T-cell (primary cell): ENCODE measurements at regions not wholly inside any gene's neighbourhood (a gene's known extent, or its start where the extent isn't known, plus 50 kb on each side); places are given as distances from the start of the nearest gene placed in this dataset.

Experiments
- ATAC-seq, 4 experiments: fragments of 200-7000 bp in 3 of 4; fragments of 150-1000 bp in 1 of 4; cut with Tn5 transposase; replicated peaks in 1 of 4; 1 replicate in 3 of 4; 2 replicates in 1 of 4; pipeline ENCODE4 v1.10.0; 2021; ENCODE audit warnings: moderate library complexity in 3 of 4, mild to moderate bottlenecking in 2 of 4, moderate number of reproducible peaks in 1 of 4
- CTCF ChIA-PET, 2 donors: fragments of 300-600 bp; sonication (Branson Sonifier 250); formaldehyde crosslinking; loops; one replicate each; lab custom pipeline; 2022; ENCODE audit warnings: antibody characterized with exemption in 2 of 2; lab: Charles Lee
- POLR2A ChIA-PET, 2 donors: fragments of 300-600 bp; sonication (Branson Sonifier 250); formaldehyde crosslinking; loops; one replicate each; lab custom pipeline; 2022; ENCODE audit warnings: antibody characterized with exemption in 2 of 2; lab: Charles Lee
- DNase-seq, 35 experiments: peaks; one replicate each; pipeline versions ENCODE4 v3.0.0 to v3.0.0-alpha.2; 2013 to 2023
- H3K27ac ChIP-seq: one replicate; pipeline ENCODE4 v1.5.1; 2013; ENCODE audit warnings: low read length
- H3K27me3 ChIP-seq, 2 experiments: replicated peaks in 1 of 2; 1 replicate in 1 of 2; 2 replicates in 1 of 2; pipeline versions ENCODE4 v1.6.1 to v1.7.0; 2013; ENCODE audit warnings: low read length in 1 of 2, mixed read lengths in 1 of 2; ENCODE audit not compliant: control insufficient read depth in 2 of 2, insufficient read depth in 2 of 2; ENCODE audit errors: extremely low read depth in 1 of 2
- H3K36me3 ChIP-seq, 2 donors: 1 replicate in 1 of 2; 2 replicates in 1 of 2; pipeline versions ENCODE4 v1.6.1 to v1.7.0; 2013; ENCODE audit warnings: low read length in 1 of 2; ENCODE audit not compliant: control insufficient read depth in 2 of 2, insufficient read depth in 1 of 2; ENCODE audit errors: extremely low read depth in 1 of 2
- H3K4me1 ChIP-seq, 2 experiments: 1 replicate in 1 of 2; 2 replicates in 1 of 2; pipeline versions ENCODE4 v1.6.1 to v1.7.0; 2013; ENCODE audit warnings: low read length in 2 of 2, mixed read lengths in 1 of 2; ENCODE audit not compliant: insufficient read depth in 2 of 2, control insufficient read depth in 1 of 2; ENCODE audit errors: extremely low read depth in 1 of 2
- H3K4me3 ChIP-seq, 2 donors: 1 replicate in 1 of 2; 2 replicates in 1 of 2; pipeline versions ENCODE4 v1.5.1 to v1.7.0; 2013; ENCODE audit warnings: mild to moderate bottlenecking in 2 of 2, low read length in 1 of 2, moderate library complexity in 1 of 2; ENCODE audit not compliant: control insufficient read depth in 1 of 2; ENCODE audit errors: extremely low read depth in 1 of 2
- H3K9me3 ChIP-seq: 2 replicates; pipeline ENCODE4 v1.7.0; 2013
- H3K27ac Mint-ChIP-seq, 2 donors: one replicate each; pipeline ENCODE4 v1.8.0; 2020 to 2021; ENCODE audit warnings: mild to moderate bottlenecking in 2 of 2, mixed read lengths in 2 of 2
- H3K27me3 Mint-ChIP-seq, 2 donors: one replicate each; pipeline ENCODE4 v1.8.0; 2021 to 2022; ENCODE audit warnings: mixed read lengths in 2 of 2
- H3K36me3 Mint-ChIP-seq: one replicate; pipeline ENCODE4 v1.8.0; 2021; ENCODE audit warnings: mixed read lengths
- H3K4me1 Mint-ChIP-seq, 3 donors: one replicate each; pipeline ENCODE4 v1.8.0; 2020 to 2022; ENCODE audit warnings: mixed read lengths in 3 of 3, mild to moderate bottlenecking in 1 of 3
- H3K4me3 Mint-ChIP-seq, 3 donors: one replicate each; pipeline ENCODE4 v1.8.0; 2020 to 2022; ENCODE audit warnings: mild to moderate bottlenecking in 3 of 3, mixed read lengths in 3 of 3, moderate library complexity in 3 of 3
- H3K9me3 Mint-ChIP-seq, 3 donors: one replicate each; pipeline ENCODE4 v1.8.0; 2020 to 2022; ENCODE audit warnings: mixed read lengths in 3 of 3
- WGBS: methylation state at CpG from one replicate; pipeline ENCODE4 v1.1.5; 2013; ENCODE audit warnings: missing lambda C conversion rate; ENCODE audit not compliant: insufficient coverage; 5-methylcytosine and 5-hydroxymethylcytosine counted together

GRCh38 chr4:96315815-96316214 is 475.9 kb downstream of the PDHA2 start:
- WGBS, result 35% methylated on average over 2 of the region's 2 CpGs

GRCh38 chr4:96316776-96317175 is 476.9 kb downstream of the PDHA2 start:
- CTCF ChIA-PET, result no interaction called here
- no CpG with 5 or more reads among the region's 2 CpGs for WGBS

More at GRCh38 chr4:96315815-96316214, 475.9 kb downstream of the PDHA2 start:
- POLR2A ChIA-PET, result no interaction called here
- Histone ChIP-seq H3K9me3 (no peaks in the 10 kb centered on the region), H3K27ac (no peak overlapping the region), H3K4me1 (no peaks in the 10 kb centered on the region), H3K27me3 (no peaks in the 10 kb centered on the region), H3K4me3 (no peak overlapping the region), H3K36me3 (no peaks in the 10 kb centered on the region)
- Mint-ChIP-seq H3K36me3 (no peaks in the 10 kb centered on the region), H3K27me3 (no peaks in the 10 kb centered on the region), H3K4me3 (no peak overlapping the region), H3K4me1 (no peaks in the 10 kb centered on the region), H3K9me3 (no peaks in the 10 kb centered on the region), H3K27ac (no peak overlapping the region)
- DNase-seq (no peak), ATAC-seq (no peak)
- CTCF ChIA-PET, result no interaction called here

GRCh38 chr4:96317891-96318290 is 478.0 kb downstream of the PDHA2 start:
- Histone ChIP-seq H3K36me3 (no peaks in the 10 kb centered on the region), H3K27me3 (no peaks in the 10 kb centered on the region), H3K9me3 (no peaks in the 10 kb centered on the region), H3K4me3 (no peak overlapping the region), H3K27ac (no peak overlapping the region), H3K4me1 (no peaks in the 10 kb centered on the region)
- ChIA-PET CTCF (no interaction called here), POLR2A (no interaction called here)
- no peak overlapping the region for H3K27ac Mint-ChIP-seq
- no peaks in the 10 kb centered on the region for H3K36me3 Mint-ChIP-seq
- no peak overlapping the region for H3K4me3 Mint-ChIP-seq
- WGBS, result 100% methylated on average over 2 of the region's 6 CpGs
- H3K4me1 Mint-ChIP-seq, result no peaks in the 10 kb centered on the region
- ATAC-seq, result no peak
- no peaks in the 10 kb centered on the region for H3K9me3 Mint-ChIP-seq
- no peaks in the 10 kb centered on the region for H3K27me3 Mint-ChIP-seq
- no peak for DNase-seq

More at GRCh38 chr4:96316776-96317175, 476.9 kb downstream of the PDHA2 start:
- no peak overlapping the region for H3K4me3 ChIP-seq
- no peak for ATAC-seq
- no peaks in the 10 kb centered on the region for H3K36me3 ChIP-seq
- H3K9me3 ChIP-seq, result no peaks in the 10 kb centered on the region
- no peaks in the 10 kb centered on the region for H3K4me1 Mint-ChIP-seq
- H3K27ac Mint-ChIP-seq, result no peak overlapping the region
- no peak overlapping the region for H3K27ac ChIP-seq
- no peaks in the 10 kb centered on the region for H3K36me3 Mint-ChIP-seq
- H3K4me3 Mint-ChIP-seq, result no peak overlapping the region
- POLR2A ChIA-PET, result no interaction called here
- H3K27me3 Mint-ChIP-seq, result no peaks in the 10 kb centered on the region
- no peaks in the 10 kb centered on the region for H3K27me3 ChIP-seq
- no peak for DNase-seq
- no peaks in the 10 kb centered on the region for H3K4me1 ChIP-seq
- H3K9me3 Mint-ChIP-seq, result no peaks in the 10 kb centered on the region

- H3K27ac ChIP-seq, result no peak overlapping the region
- Mint-ChIP-seq H3K4me1 (no peaks in the 10 kb centered on the region), H3K27me3 (no peaks in the 10 kb centered on the region), H3K27ac (no peak overlapping the region), H3K36me3 (no peaks in the 10 kb centered on the region), H3K4me3 (no peak overlapping the region), H3K9me3 (peaks cover 3 to 23% (median 16%) of the 10 kb centered on the region in 3 donors)
- POLR2A ChIA-PET, result no interaction called here
- DNase-seq (no peak), ATAC-seq (no peak)
- no CpG with 5 or more reads among the region's 1 CpG for WGBS
- H3K27me3 ChIP-seq, result no peaks in the 10 kb centered on the region
- no peak overlapping the region for H3K4me3 ChIP-seq
- no peaks in the 10 kb centered on the region for H3K4me1 ChIP-seq
- H3K36me3 ChIP-seq, result no peaks in the 10 kb centered on the region
- CTCF ChIA-PET, result no interaction called here
- no peaks in the 10 kb centered on the region for H3K9me3 ChIP-seq
Measured at GRCh38 chr4:96326846-96327245, 487.0 kb downstream of the PDHA2 start.

GRCh38 chr4:96342196-96342595 is 502.3 kb downstream of the PDHA2 start:
- no peak overlapping the region for H3K4me3 ChIP-seq
- POLR2A ChIA-PET, result no interaction called here
- Mint-ChIP-seq H3K36me3 (no peaks in the 10 kb centered on the region), H3K27ac (no peak overlapping the region), H3K27me3 (peaks cover 0 to 2% of the 10 kb centered on the region in 2 donors), H3K4me3 (no peak overlapping the region), H3K9me3 (peaks cover 0 to 14% (median 3%) of the 10 kb centered on the region in 3 donors), H3K4me1 (no peaks in the 10 kb centered on the region)
- CTCF ChIA-PET, result no interaction called here
- no CpG with 5 or more reads among the region's 1 CpG for WGBS
- no peaks in the 10 kb centered on the region for H3K27me3 ChIP-seq
- no peaks in the 10 kb centered on the region for H3K9me3 ChIP-seq
- H3K4me1 ChIP-seq, result no peaks in the 10 kb centered on the region
- no peaks in the 10 kb centered on the region for H3K36me3 ChIP-seq
- DNase-seq (no peak), ATAC-seq (no peak)
- H3K27ac ChIP-seq, result no peak overlapping the region

- CTCF ChIA-PET, result no interaction called here
- Mint-ChIP-seq H3K9me3 (peaks cover 0 to 14% (median 3%) of the 10 kb centered on the region in 3 donors), H3K27me3 (peaks cover 0 to 4% of the 10 kb centered on the region in 2 donors), H3K4me3 (no peak overlapping the region), H3K27ac (no peak overlapping the region), H3K36me3 (no peaks in the 10 kb centered on the region), H3K4me1 (no peaks in the 10 kb centered on the region)
- Histone ChIP-seq H3K9me3 (no peaks in the 10 kb centered on the region), H3K36me3 (no peaks in the 10 kb centered on the region), H3K27me3 (no peaks in the 10 kb centered on the region), H3K4me3 (no peak overlapping the region), H3K27ac (no peak overlapping the region), H3K4me1 (no peaks in the 10 kb centered on the region)
- ATAC-seq (no peak), DNase-seq (no peak)
- POLR2A ChIA-PET, result no interaction called here
- WGBS, result no CpG with 5 or more reads among the region's 2 CpGs
Measured at GRCh38 chr4:96342790-96343455, 503.0 kb downstream of the PDHA2 start.

- Mint-ChIP-seq H3K27me3 (peaks cover 0 to 4% of the 10 kb centered on the region in 2 donors), H3K4me1 (no peaks in the 10 kb centered on the region), H3K36me3 (no peaks in the 10 kb centered on the region), H3K4me3 (no peak overlapping the region), H3K9me3 (peaks cover 0 to 11% (median 3%) of the 10 kb centered on the region in 3 donors), H3K27ac (no peak overlapping the region)
- no peak for DNase-seq
- ChIA-PET CTCF (no interaction called here), POLR2A (no interaction called here)
- Histone ChIP-seq H3K27ac (no peak overlapping the region), H3K36me3 (no peaks in the 10 kb centered on the region), H3K4me3 (no peak overlapping the region), H3K4me1 (no peaks in the 10 kb centered on the region), H3K27me3 (no peaks in the 10 kb centered on the region), H3K9me3 (no peaks in the 10 kb centered on the region)
- ATAC-seq, result no peak
Measured at GRCh38 chr4:96343836-96344235, 503.9 kb downstream of the PDHA2 start.
